HepG2 (cell line): ENCODE measurements at regions not wholly inside any gene's neighbourhood (a gene's known extent, or its start where the extent isn't known, plus 50 kb on each side); places are given as distances from the start of the nearest gene placed in this dataset.
A peak's percentile ranks its signal among the peaks of the same experiment; 100 is the strongest.

Experiments used
- FOXA1 ChIP-seq, 2 experiments: fragments of 450-650 bp in 1 of 2; sonication (generic) in 1 of 2; formaldehyde crosslinking in 1 of 2; IDR thresholded peaks; 2 replicates each; pipeline versions ENCODE4 v1.4.0 to v1.6.1; 2016 to 2020; ENCODE audit warnings: missing genetic modification reagents in 1 of 2
- HOXD1 ChIP-seq: sonication (generic); formaldehyde crosslinking; IDR thresholded peaks from 2 replicates; pipeline ENCODE4 v1.5.0; 2020; ENCODE audit warnings: missing genetic modification reagents
- KDM6A ChIP-seq: IDR thresholded peaks from 2 replicates; pipeline ENCODE4 v1.6.1; 2016; ENCODE audit warnings: low read depth
- PHF20 ChIP-seq: sonication (generic); formaldehyde crosslinking; IDR thresholded peaks from 2 replicates; pipeline ENCODE4 v1.5.0; 2020; ENCODE audit warnings: mild to moderate bottlenecking, missing genetic modification reagents
- POLR2G ChIP-seq: fragments of 200-400 bp; formaldehyde crosslinking; IDR thresholded peaks from 2 replicates; pipeline ENCODE4 v1.6.1; 2018; ENCODE audit warnings: mild to moderate bottlenecking, low read depth, low read length, moderate library complexity
- RCOR2 ChIP-seq: IDR thresholded peaks from 2 replicates; pipeline ENCODE4 v1.6.1; 2016; ENCODE audit warnings: missing biosample characterization, missing genetic modification reagents
- SNAPC2 ChIP-seq: sonication (generic); formaldehyde crosslinking; IDR thresholded peaks from 2 replicates; pipeline ENCODE4 v1.8.1; 2022; ENCODE audit warnings: mild to moderate bottlenecking, missing genetic modification reagents
- ZBTB7B ChIP-seq: sonication (generic); formaldehyde crosslinking; IDR thresholded peaks from 2 replicates; pipeline ENCODE4 v1.4.0; 2020; ENCODE audit warnings: missing genetic modification reagents
- ZMYM3 ChIP-seq: sonication (generic); formaldehyde crosslinking; IDR thresholded peaks from 2 replicates; pipeline ENCODE4 v1.5.1; 2020; ENCODE audit warnings: mild to moderate bottlenecking, missing genetic modification reagents
- ZNF225 ChIP-seq: sonication (generic); formaldehyde crosslinking; IDR thresholded peaks from 2 replicates; pipeline ENCODE4 v1.4.0; 2020; ENCODE audit warnings: mild to moderate bottlenecking, missing genetic modification reagents
- ZNF605 ChIP-seq: sonication (generic); formaldehyde crosslinking; IDR thresholded peaks from 2 replicates; pipeline ENCODE4 v1.8.0; 2022; ENCODE audit warnings: mild to moderate bottlenecking, missing genetic modification reagents
- ZSCAN25 ChIP-seq: sonication (generic); formaldehyde crosslinking; IDR thresholded peaks from 2 replicates; pipeline ENCODE4 v1.8.0; 2022; ENCODE audit warnings: mild to moderate bottlenecking, missing genetic modification reagents
- TF ChIP-seq, protein P1 (sequence below): sonication (generic); formaldehyde crosslinking; IDR thresholded peaks from 2 replicates; pipeline ENCODE4 v1.8.1; 2022; ENCODE audit warnings: low read depth, mild to moderate bottlenecking, missing genetic modification reagents
- TF ChIP-seq, protein P2 (sequence below): sonication (generic); formaldehyde crosslinking; IDR thresholded peaks from 2 replicates; pipeline ENCODE4 v1.5.0; 2020; ENCODE audit warnings: missing genetic modification reagents
- TF ChIP-seq, protein P3 (sequence below): sonication (generic); IDR thresholded peaks from 2 replicates; pipeline ENCODE4 v1.6.1; 2016; ENCODE audit warnings: low read depth, borderline replicate concordance
- TF ChIP-seq, protein P4 (sequence below): sonication (generic); formaldehyde crosslinking; IDR thresholded peaks from 2 replicates; pipeline ENCODE4 v1.4.0; 2020; ENCODE audit warnings: mild to moderate bottlenecking, low read depth, missing genetic modification reagents
- TF ChIP-seq, protein P5 (sequence below): sonication (generic); formaldehyde crosslinking; IDR thresholded peaks from 2 replicates; pipeline ENCODE4 v1.5.0; 2020; ENCODE audit warnings: mild to moderate bottlenecking, missing genetic modification reagents, moderate library complexity
- TF ChIP-seq, protein P6 (sequence below), 2 experiments: IDR thresholded peaks; 2 replicates each; pipeline ENCODE4 v1.6.1; 2011 to 2012; ENCODE audit warnings: low read length in 2 of 2, borderline replicate concordance in 1 of 2, low read depth in 1 of 2, mild to moderate bottlenecking in 1 of 2, moderate library complexity in 1 of 2

DNA sequence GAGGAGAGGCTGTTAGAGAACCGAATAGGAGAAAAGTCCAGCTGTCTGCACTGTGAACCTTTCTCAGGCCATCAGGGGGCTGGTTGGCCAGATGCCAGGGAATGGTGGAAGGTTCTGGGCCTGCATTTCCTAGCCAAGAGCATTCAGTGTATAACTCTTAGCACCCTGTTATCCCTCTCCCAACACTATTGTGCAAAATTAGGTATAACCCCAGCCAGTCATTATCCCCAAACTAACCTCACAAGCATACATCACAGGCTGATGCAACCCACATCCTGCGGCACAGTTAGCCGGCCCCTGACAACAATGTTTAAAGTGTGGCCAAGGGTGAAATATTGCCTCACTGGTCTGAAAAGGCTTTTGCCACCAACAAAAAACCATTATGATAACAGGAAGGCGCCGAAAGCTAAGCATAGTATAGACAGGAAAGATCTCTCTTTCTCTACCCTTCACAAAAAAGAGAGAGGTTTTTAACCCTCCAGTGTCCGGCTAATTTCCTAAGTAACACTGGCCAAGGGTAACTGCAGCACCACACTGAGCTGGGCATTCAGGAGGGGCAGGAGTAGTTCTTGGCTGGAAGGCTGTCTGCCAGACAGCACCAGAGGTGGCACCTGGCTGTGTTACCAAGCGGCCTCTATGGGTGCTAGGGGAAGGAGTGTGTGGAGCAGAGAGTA is 77.3 kb upstream of the BCAR3 start (continued):
- TF ChIP-seq, protein P1, sequence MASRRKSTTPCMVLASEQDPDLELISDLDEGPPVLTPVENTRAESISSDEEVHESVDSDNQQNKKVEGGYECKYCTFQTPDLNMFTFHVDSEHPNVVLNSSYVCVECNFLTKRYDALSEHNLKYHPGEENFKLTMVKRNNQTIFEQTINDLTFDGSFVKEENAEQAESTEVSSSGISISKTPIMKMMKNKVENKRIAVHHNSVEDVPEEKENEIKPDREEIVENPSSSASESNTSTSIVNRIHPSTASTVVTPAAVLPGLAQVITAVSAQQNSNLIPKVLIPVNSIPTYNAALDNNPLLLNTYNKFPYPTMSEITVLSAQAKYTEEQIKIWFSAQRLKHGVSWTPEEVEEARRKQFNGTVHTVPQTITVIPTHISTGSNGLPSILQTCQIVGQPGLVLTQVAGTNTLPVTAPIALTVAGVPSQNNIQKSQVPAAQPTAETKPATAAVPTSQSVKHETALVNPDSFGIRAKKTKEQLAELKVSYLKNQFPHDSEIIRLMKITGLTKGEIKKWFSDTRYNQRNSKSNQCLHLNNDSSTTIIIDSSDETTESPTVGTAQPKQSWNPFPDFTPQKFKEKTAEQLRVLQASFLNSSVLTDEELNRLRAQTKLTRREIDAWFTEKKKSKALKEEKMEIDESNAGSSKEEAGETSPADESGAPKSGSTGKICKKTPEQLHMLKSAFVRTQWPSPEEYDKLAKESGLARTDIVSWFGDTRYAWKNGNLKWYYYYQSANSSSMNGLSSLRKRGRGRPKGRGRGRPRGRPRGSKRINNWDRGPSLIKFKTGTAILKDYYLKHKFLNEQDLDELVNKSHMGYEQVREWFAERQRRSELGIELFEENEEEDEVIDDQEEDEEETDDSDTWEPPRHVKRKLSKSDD (CRISPR knock-in tag), result no peak; the same call in 1 of the 2 replicates
- TF ChIP-seq RCOR2 (CRISPR knock-in tag) (peak; percentile 31), ZNF605 (CRISPR knock-in tag) (peak; percentile 89; the same call in 1 of the 2 replicates), ZSCAN25 (CRISPR knock-in tag) (peak; percentile 46; the same call in 1 of the 2 replicates), FOXA1 (IDR thresholded peaks at IDR 0.05) (no peak), FOXA1 (CRISPR knock-in tag; IDR thresholded peaks at IDR 0.05) (peak; percentile 51), HOXD1 (peak; percentile 78; the same call in 1 of the 2 replicates), SNAPC2 (CRISPR knock-in tag) (0 out of 2 replicates have a peak, but pooled peaks have one; percentile 53), ZNF225 (CRISPR knock-in tag) (no peak), POLR2G (0 out of 2 replicates have a peak, but pooled peaks have one; percentile 27), PHF20 (CRISPR knock-in tag) (peak; percentile 52), KDM6A (CRISPR knock-in tag) (peak; percentile 86), ZBTB7B (CRISPR knock-in tag) (peak; percentile 40; the same call in 1 of the 2 replicates), ZMYM3 (CRISPR knock-in tag) (peak; percentile 65; the same call in 1 of the 2 replicates)
- TF ChIP-seq, protein P2, sequence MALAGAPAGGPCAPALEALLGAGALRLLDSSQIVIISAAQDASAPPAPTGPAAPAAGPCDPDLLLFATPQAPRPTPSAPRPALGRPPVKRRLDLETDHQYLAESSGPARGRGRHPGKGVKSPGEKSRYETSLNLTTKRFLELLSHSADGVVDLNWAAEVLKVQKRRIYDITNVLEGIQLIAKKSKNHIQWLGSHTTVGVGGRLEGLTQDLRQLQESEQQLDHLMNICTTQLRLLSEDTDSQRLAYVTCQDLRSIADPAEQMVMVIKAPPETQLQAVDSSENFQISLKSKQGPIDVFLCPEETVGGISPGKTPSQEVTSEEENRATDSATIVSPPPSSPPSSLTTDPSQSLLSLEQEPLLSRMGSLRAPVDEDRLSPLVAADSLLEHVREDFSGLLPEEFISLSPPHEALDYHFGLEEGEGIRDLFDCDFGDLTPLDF (CRISPR knock-in tag), result no peak
- TF ChIP-seq, protein P3, sequence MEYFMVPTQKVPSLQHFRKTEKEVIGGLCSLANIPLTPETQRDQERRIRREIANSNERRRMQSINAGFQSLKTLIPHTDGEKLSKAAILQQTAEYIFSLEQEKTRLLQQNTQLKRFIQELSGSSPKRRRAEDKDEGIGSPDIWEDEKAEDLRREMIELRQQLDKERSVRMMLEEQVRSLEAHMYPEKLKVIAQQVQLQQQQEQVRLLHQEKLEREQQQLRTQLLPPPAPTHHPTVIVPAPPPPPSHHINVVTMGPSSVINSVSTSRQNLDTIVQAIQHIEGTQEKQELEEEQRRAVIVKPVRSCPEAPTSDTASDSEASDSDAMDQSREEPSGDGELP, result peak; percentile 79; the same call in 1 of the 2 replicates
- TF ChIP-seq, protein P4, sequence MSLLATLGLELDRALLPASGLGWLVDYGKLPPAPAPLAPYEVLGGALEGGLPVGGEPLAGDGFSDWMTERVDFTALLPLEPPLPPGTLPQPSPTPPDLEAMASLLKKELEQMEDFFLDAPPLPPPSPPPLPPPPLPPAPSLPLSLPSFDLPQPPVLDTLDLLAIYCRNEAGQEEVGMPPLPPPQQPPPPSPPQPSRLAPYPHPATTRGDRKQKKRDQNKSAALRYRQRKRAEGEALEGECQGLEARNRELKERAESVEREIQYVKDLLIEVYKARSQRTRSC (CRISPR knock-in tag), result 0 out of 2 replicates have a peak, but pooled peaks have one; percentile 78
- TF ChIP-seq, protein P5, sequence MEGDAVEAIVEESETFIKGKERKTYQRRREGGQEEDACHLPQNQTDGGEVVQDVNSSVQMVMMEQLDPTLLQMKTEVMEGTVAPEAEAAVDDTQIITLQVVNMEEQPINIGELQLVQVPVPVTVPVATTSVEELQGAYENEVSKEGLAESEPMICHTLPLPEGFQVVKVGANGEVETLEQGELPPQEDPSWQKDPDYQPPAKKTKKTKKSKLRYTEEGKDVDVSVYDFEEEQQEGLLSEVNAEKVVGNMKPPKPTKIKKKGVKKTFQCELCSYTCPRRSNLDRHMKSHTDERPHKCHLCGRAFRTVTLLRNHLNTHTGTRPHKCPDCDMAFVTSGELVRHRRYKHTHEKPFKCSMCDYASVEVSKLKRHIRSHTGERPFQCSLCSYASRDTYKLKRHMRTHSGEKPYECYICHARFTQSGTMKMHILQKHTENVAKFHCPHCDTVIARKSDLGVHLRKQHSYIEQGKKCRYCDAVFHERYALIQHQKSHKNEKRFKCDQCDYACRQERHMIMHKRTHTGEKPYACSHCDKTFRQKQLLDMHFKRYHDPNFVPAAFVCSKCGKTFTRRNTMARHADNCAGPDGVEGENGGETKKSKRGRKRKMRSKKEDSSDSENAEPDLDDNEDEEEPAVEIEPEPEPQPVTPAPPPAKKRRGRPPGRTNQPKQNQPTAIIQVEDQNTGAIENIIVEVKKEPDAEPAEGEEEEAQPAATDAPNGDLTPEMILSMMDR (CRISPR knock-in tag), result peak; percentile 41
- TF ChIP-seq, protein P6, sequence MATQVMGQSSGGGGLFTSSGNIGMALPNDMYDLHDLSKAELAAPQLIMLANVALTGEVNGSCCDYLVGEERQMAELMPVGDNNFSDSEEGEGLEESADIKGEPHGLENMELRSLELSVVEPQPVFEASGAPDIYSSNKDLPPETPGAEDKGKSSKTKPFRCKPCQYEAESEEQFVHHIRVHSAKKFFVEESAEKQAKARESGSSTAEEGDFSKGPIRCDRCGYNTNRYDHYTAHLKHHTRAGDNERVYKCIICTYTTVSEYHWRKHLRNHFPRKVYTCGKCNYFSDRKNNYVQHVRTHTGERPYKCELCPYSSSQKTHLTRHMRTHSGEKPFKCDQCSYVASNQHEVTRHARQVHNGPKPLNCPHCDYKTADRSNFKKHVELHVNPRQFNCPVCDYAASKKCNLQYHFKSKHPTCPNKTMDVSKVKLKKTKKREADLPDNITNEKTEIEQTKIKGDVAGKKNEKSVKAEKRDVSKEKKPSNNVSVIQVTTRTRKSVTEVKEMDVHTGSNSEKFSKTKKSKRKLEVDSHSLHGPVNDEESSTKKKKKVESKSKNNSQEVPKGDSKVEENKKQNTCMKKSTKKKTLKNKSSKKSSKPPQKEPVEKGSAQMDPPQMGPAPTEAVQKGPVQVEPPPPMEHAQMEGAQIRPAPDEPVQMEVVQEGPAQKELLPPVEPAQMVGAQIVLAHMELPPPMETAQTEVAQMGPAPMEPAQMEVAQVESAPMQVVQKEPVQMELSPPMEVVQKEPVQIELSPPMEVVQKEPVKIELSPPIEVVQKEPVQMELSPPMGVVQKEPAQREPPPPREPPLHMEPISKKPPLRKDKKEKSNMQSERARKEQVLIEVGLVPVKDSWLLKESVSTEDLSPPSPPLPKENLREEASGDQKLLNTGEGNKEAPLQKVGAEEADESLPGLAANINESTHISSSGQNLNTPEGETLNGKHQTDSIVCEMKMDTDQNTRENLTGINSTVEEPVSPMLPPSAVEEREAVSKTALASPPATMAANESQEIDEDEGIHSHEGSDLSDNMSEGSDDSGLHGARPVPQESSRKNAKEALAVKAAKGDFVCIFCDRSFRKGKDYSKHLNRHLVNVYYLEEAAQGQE (IDR thresholded peaks at IDR 0.05; ENCODE audit: borderline replicate concordance in 1 of 2, low read depth in 1 of 2, low read length in 2 of 2), result 0 out of 4 replicates have a peak, but pooled peaks of 1 of the 2 experiments have one; percentile 23
